ENCODE measurements at regions not wholly inside any gene's neighbourhood (a gene's known extent, or its start where the extent isn't known, plus 50 kb on each side); places are given as distances from the start of the nearest gene placed in this dataset.

DNA sequence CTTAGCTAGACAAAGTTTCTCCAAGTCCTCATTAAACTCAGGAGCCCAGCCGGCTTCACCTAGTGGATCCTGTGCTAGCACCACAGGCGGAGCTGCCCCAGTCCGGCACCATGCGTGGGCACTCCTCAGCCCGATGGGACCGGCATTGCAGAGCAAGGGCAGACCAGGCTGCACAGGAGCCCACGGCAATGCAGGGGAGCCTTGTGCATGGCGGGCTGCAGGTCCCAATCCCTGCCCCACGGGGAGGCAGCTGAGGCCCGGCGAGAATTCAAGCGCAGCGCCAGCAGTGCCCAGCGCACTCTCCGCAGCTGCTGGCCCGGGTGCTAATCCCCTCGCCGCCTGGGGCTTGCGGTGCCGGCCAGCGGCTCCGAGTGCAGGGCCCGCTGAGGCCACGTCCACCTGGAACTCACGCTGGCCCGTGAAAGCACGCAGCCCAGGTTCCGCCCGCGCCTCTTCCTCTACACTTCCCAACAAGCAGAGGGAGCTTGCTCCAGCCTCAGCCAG, 292.3 kb upstream of the EYS start:
- TF ChIP-seq, protein P1, sequence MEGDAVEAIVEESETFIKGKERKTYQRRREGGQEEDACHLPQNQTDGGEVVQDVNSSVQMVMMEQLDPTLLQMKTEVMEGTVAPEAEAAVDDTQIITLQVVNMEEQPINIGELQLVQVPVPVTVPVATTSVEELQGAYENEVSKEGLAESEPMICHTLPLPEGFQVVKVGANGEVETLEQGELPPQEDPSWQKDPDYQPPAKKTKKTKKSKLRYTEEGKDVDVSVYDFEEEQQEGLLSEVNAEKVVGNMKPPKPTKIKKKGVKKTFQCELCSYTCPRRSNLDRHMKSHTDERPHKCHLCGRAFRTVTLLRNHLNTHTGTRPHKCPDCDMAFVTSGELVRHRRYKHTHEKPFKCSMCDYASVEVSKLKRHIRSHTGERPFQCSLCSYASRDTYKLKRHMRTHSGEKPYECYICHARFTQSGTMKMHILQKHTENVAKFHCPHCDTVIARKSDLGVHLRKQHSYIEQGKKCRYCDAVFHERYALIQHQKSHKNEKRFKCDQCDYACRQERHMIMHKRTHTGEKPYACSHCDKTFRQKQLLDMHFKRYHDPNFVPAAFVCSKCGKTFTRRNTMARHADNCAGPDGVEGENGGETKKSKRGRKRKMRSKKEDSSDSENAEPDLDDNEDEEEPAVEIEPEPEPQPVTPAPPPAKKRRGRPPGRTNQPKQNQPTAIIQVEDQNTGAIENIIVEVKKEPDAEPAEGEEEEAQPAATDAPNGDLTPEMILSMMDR (IDR thresholded peaks at IDR 0.05; ENCODE audit: borderline replicate concordance, extremely low read depth, low read length, poor library complexity, severe bottlenecking): no peak
- no peak for TF ChIP-seq EZH2 (IDR thresholded peaks at IDR 0.05; ENCODE audit: borderline replicate concordance, low read depth, low read length, severe bottlenecking)
